ENCODE measurements at regions not wholly inside any gene's neighbourhood (a gene's known extent, or its start where the extent isn't known, plus 50 kb on each side); places are given as distances from the start of the nearest gene placed in this dataset.

- no peaks in the 10 kb centered on the region for H3K27me3 Mint-ChIP-seq (ENCODE audit: unreplicated experiment)
- DNase-seq, result no peak
- H3K9me3 Mint-ChIP-seq (ENCODE audit: unreplicated experiment), result no peaks in the 10 kb centered on the region
- no peak overlapping the region for H3K4me3 Mint-ChIP-seq (ENCODE audit: unreplicated experiment)
- H3K4me1 Mint-ChIP-seq (ENCODE audit: low read depth, unreplicated experiment), result peaks cover 4% of the 10 kb centered on the region
- no peak for TF ChIP-seq CTCF (IDR thresholded peaks at IDR 0.05; ENCODE audit: partially characterized antibody, unreplicated experiment)
- H3K27ac Mint-ChIP-seq (ENCODE audit: unreplicated experiment), result no peak overlapping the region
- H3K36me3 Mint-ChIP-seq (ENCODE audit: unreplicated experiment), result no peaks in the 10 kb centered on the region
Measured at GRCh38 chr4:58767598-58767997, 1657.4 kb upstream of the IGFBP7 start.

GRCh38 chr4:58766763-58767162, 1656.6 kb upstream of the IGFBP7 start:
- DNase-seq, result no peak
- no peak overlapping the region for H3K27ac Mint-ChIP-seq (ENCODE audit: unreplicated experiment)
- H3K36me3 Mint-ChIP-seq (ENCODE audit: unreplicated experiment), result no peaks in the 10 kb centered on the region
- H3K4me3 Mint-ChIP-seq (ENCODE audit: unreplicated experiment), result no peak overlapping the region
- H3K9me3 Mint-ChIP-seq (ENCODE audit: unreplicated experiment), result no peaks in the 10 kb centered on the region
- peaks cover 4% of the 10 kb centered on the region for H3K4me1 Mint-ChIP-seq (ENCODE audit: low read depth, unreplicated experiment)
- TF ChIP-seq CTCF (IDR thresholded peaks at IDR 0.05; ENCODE audit: partially characterized antibody, unreplicated experiment), result no peak
- H3K27me3 Mint-ChIP-seq (ENCODE audit: unreplicated experiment), result no peaks in the 10 kb centered on the region

- no peak for TF ChIP-seq CTCF (IDR thresholded peaks at IDR 0.05; ENCODE audit: partially characterized antibody, unreplicated experiment)
- DNase-seq, result no peak
- no peaks in the 10 kb centered on the region for H3K27me3 Mint-ChIP-seq (ENCODE audit: unreplicated experiment)
- peaks cover 6% of the 10 kb centered on the region for H3K4me1 Mint-ChIP-seq (ENCODE audit: low read depth, unreplicated experiment)
- no peak overlapping the region for H3K4me3 Mint-ChIP-seq (ENCODE audit: unreplicated experiment)
- no peaks in the 10 kb centered on the region for H3K36me3 Mint-ChIP-seq (ENCODE audit: unreplicated experiment)
- peak overlapping the region; percentile 67 for H3K27ac Mint-ChIP-seq (ENCODE audit: unreplicated experiment)
- H3K9me3 Mint-ChIP-seq (ENCODE audit: unreplicated experiment), result no peaks in the 10 kb centered on the region
Measured at GRCh38 chr4:58761563-58761962, 1651.4 kb upstream of the IGFBP7 start.

- DNase-seq, result no peak
- Mint-ChIP-seq H3K4me3 (ENCODE audit: unreplicated experiment) (no peak overlapping the region), H3K9me3 (ENCODE audit: unreplicated experiment) (no peaks in the 10 kb centered on the region), H3K27ac (ENCODE audit: unreplicated experiment) (peak overlapping the region; percentile 55), H3K27me3 (ENCODE audit: unreplicated experiment) (no peaks in the 10 kb centered on the region), H3K4me1 (ENCODE audit: low read depth, unreplicated experiment) (peaks cover 6% of the 10 kb centered on the region), H3K36me3 (ENCODE audit: unreplicated experiment) (no peaks in the 10 kb centered on the region)
- no peak for TF ChIP-seq CTCF (IDR thresholded peaks at IDR 0.05; ENCODE audit: partially characterized antibody, unreplicated experiment)
Measured at GRCh38 chr4:58760737-58761136, 1650.6 kb upstream of the IGFBP7 start.

- Mint-ChIP-seq H3K27ac (ENCODE audit: unreplicated experiment) (no peak overlapping the region), H3K4me1 (ENCODE audit: low read depth, unreplicated experiment) (peaks cover 6% of the 10 kb centered on the region), H3K36me3 (ENCODE audit: unreplicated experiment) (no peaks in the 10 kb centered on the region), H3K4me3 (ENCODE audit: unreplicated experiment) (no peak overlapping the region), H3K9me3 (ENCODE audit: unreplicated experiment) (no peaks in the 10 kb centered on the region), H3K27me3 (ENCODE audit: unreplicated experiment) (no peaks in the 10 kb centered on the region)
- DNase-seq, result no peak
- TF ChIP-seq CTCF (IDR thresholded peaks at IDR 0.05; ENCODE audit: partially characterized antibody, unreplicated experiment), result no peak
Measured at GRCh38 chr4:58760100-58760499, 1649.9 kb upstream of the IGFBP7 start.
